Astrocyte of the spinal cord (primary cell): ENCODE measurements at regions not wholly inside any gene's neighbourhood (a gene's known extent, or its start where the extent isn't known, plus 50 kb on each side); places are given as distances from the start of the nearest gene placed in this dataset.

Experiments
- DNase-seq: peaks from one replicate; pipeline ENCODE4 v3.0.0; 2011; ENCODE audit warnings: low read depth, low spot score
- H3K4me3 ChIP-seq: 2 replicates; pipeline ENCODE4 v1.5.1; 2011; ENCODE audit warnings: low read depth, mild to moderate bottlenecking, low read length, moderate library complexity
- in situ Hi-C: cut with HindIII; loops from 2 replicates; pipeline ENCODE4 v1.10.0; 2017; ENCODE audit warnings: low sequenced_read_pairs
- TF ChIP-seq, protein P1 (sequence below): IDR thresholded peaks from 2 replicates; pipeline ENCODE4 v1.5.1; 2012; ENCODE audit warnings: low read depth, mild to moderate bottlenecking, low read length, inconsistent platforms

DNA sequence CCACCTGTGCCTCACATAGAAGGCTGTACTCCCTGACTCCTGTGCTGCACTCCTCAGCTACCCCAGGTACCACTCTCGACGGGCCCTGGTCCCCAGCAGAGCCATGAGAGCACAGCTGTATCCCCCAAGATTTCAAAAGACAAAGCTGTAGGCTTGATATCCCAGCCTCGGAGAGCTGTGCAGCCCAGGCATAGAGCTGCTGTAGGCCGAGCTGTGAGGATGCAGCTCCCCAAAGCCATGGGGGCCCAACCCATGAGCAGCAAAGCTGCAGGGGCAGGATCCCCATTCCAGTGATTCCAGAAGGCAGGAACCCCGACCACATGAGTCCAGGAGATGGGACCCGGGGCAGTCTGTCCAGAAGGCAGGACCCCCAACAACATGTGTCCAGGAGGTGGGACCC is 123.8 kb upstream of the CBLN2 start:
- in situ Hi-C loops, result no loop called here
- DNase-seq, result no peak
- TF ChIP-seq, protein P1, sequence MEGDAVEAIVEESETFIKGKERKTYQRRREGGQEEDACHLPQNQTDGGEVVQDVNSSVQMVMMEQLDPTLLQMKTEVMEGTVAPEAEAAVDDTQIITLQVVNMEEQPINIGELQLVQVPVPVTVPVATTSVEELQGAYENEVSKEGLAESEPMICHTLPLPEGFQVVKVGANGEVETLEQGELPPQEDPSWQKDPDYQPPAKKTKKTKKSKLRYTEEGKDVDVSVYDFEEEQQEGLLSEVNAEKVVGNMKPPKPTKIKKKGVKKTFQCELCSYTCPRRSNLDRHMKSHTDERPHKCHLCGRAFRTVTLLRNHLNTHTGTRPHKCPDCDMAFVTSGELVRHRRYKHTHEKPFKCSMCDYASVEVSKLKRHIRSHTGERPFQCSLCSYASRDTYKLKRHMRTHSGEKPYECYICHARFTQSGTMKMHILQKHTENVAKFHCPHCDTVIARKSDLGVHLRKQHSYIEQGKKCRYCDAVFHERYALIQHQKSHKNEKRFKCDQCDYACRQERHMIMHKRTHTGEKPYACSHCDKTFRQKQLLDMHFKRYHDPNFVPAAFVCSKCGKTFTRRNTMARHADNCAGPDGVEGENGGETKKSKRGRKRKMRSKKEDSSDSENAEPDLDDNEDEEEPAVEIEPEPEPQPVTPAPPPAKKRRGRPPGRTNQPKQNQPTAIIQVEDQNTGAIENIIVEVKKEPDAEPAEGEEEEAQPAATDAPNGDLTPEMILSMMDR, result no peak
- H3K4me3 ChIP-seq, result no peak overlapping the region

DNA sequence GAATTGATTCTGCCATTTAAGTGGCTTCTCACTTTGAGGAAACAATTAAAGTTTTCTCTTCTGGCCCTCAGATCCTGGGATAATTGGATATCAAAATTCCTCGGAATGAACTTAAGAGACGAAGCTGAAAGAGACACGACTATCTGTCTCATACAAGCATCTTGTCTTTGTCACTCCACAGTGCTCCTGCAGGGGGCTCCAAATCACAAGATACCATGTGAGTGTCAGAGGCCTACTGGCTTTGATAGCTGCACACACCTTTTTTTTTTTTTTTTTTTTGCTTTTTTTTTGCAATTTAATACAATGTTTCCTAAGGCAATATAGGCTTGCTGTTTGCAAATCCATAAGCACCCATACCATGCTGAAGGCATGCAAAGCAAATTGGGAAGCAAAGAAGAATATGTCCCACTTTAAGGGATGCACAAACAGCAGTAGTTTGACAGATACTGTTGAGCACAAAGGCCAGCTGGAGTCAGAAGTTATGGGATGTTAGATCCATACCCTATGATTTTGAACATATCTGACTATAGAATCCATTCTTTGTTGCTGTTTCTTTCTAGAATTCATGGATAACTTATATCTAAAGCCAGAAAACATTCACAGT is 109.0 kb upstream of the CBLN2 start:
- in situ Hi-C loops, result no loop called here
- DNase-seq, result peak; percentile 23
- no peak overlapping the region for H3K4me3 ChIP-seq
- TF ChIP-seq, protein P1, result peak; percentile 56

DNA sequence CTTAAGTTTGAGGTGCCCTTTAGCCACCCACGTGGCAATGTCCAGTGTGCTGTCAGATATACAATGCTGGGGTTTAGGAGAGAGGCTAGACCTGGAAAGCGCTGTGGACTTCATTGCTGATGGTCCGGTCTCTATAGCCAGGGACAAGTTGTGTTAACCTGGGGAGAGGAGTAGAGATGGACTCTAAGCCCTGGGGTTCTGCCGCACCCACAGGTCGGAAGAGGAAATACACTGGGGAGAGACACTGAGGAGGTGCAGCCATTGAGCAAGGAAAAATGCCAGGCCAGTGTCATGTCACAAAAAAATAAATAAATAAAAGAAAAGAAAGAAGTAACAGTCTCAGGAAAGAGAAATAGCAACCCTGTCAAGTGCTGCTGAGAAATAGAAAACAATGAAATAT is 106.9 kb upstream of the CBLN2 start:
- no peak for DNase-seq
- TF ChIP-seq, protein P1, result no peak
- no peak overlapping the region for H3K4me3 ChIP-seq
- in situ Hi-C loops, result no loop called here

DNA sequence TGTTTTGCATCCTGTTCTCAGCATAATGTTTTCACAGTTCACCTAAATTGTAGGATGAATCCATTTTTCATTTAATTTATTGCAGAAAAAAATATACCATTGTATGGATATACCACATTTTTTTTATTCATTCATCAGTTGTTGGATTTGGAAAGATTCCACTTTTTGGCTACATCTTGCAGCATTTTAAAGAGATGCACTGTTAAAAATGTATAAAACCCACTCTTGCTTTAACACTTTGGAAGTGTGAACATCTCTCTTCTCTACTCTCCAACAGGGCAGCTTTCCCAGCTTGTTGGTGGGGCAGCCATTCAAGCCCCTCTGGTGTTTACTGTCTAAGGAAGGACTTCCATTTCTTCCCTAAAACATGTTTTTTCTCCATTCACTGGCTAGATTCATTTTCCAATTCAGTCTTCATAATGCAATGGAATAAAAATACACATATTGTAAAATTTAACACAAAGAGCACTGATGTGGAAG is 104.4 kb upstream of the CBLN2 start:
- no peak for DNase-seq
- TF ChIP-seq, protein P1, result no peak
- in situ Hi-C loops, result no loop called here
- H3K4me3 ChIP-seq, result no peak overlapping the region

DNA sequence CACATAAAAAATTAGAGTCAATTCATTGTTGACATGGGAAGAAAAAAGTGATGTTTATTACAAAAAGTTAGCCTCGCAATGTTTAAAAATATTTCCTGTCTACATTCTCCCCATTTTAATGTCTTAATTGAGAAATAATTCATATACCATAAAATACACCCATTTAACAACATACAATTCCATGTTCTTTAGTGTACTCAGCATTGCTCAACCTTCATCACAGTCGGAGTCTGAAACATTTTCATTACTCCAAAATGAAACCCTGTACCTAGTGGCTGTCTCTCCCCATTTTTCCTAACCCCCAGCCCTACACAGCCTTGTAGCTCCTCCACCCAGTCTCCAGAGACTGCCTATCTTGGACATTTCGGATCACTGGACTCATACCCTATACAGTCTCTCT is 103.9 kb upstream of the CBLN2 start:
- in situ Hi-C loops, result no loop called here
- no peak overlapping the region for H3K4me3 ChIP-seq
- no peak for DNase-seq
- TF ChIP-seq, protein P1, result no peak

DNA sequence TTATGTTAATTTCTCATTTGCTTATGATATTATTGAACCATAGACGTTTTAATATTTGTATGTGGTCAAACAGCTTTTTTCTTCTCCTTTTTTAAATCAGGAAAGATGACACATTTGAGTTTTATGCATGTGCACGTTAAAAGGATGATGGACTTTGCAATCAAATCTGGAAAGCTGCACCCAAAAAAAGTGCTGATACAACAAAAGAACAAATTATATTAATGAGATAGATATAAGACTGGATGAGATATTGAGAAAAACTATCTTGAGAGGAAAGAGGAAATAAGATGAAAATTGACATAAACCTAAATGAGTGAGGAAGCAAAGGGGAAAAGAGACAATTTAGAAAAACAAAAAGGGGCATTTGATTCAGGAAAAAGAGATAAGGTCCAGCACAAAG is 96.4 kb upstream of the CBLN2 start:
- DNase-seq, result no peak
- H3K4me3 ChIP-seq, result no peak overlapping the region
- TF ChIP-seq, protein P1, result no peak
- in situ Hi-C loops, result no loop called here
